SK-N-SH (cell line): ENCODE measurements at regions not wholly inside any gene's neighbourhood (a gene's known extent, or its start where the extent isn't known, plus 50 kb on each side); places are given as distances from the start of the nearest gene placed in this dataset.

Source experiments
- CTCF ChIP-seq: fragments of 200-600 bp; sonication (generic); IDR thresholded peaks from 2 replicates; pipeline ENCODE4 v1.6.1; 2017; ENCODE audit warnings: antibody characterized with exemption, mild to moderate bottlenecking, moderate library complexity
- EZH2phosphoT487 ChIP-seq: fragments of 200-600 bp; sonication (generic); IDR thresholded peaks from 2 replicates; pipeline ENCODE4 v1.6.1; 2017; ENCODE audit warnings: low read depth, mixed run types, mild to moderate bottlenecking, antibody characterized with exemption, moderate library complexity, borderline replicate concordance
- FOSL2 ChIP-seq: IDR thresholded peaks from 2 replicates; pipeline ENCODE4 v1.4.0; 2012; ENCODE audit warnings: low read depth, mild to moderate bottlenecking, moderate library complexity, borderline replicate concordance
- JUND ChIP-seq: IDR thresholded peaks from 2 replicates; pipeline ENCODE4 v1.4.0; 2012
- MAX ChIP-seq: IDR thresholded peaks from 2 replicates; pipeline ENCODE4 v1.4.0; 2012; ENCODE audit warnings: low read depth
- POLR2AphosphoS5 ChIP-seq: IDR thresholded peaks from 2 replicates; pipeline ENCODE4 v1.6.1; 2012; ENCODE audit warnings: low read depth, low read length
- RAD21 ChIP-seq: IDR thresholded peaks from 2 replicates; pipeline ENCODE4 v1.6.1; 2012; ENCODE audit warnings: mild to moderate bottlenecking, low read length
- RFX5 ChIP-seq: IDR thresholded peaks from 2 replicates; pipeline ENCODE4 v1.6.1; 2012; ENCODE audit warnings: mild to moderate bottlenecking, improper control_type of control experiment, low read length
- RXRA ChIP-seq: IDR thresholded peaks from 2 replicates; pipeline ENCODE4 v1.4.0; 2012; ENCODE audit warnings: low read depth, mild to moderate bottlenecking, borderline replicate concordance
- SMC3 ChIP-seq: IDR thresholded peaks from 2 replicates; pipeline ENCODE4 v1.6.1; 2012; ENCODE audit warnings: low read depth, low read length, improper control_type of control experiment
- TAF1 ChIP-seq: IDR thresholded peaks from 2 replicates; pipeline ENCODE4 v1.6.1; 2012; ENCODE audit warnings: low read depth, mild to moderate bottlenecking, low read length, moderate library complexity, borderline replicate concordance
- TEAD4 ChIP-seq: IDR thresholded peaks from 2 replicates; pipeline ENCODE4 v1.4.0; 2012; ENCODE audit warnings: mild to moderate bottlenecking, borderline replicate concordance; ENCODE audit not compliant: insufficient read depth
- YY1 ChIP-seq: IDR thresholded peaks from 2 replicates; pipeline ENCODE4 v1.4.0; 2012; ENCODE audit warnings: low read depth, mild to moderate bottlenecking

GRCh38 chr4:132767901-132768300 lies 381.2 kb upstream of the PCDH10 start:
- TF ChIP-seq FOSL2: no peak
- TF ChIP-seq RAD21: no peak
- TF ChIP-seq CTCF: no peak
- TF ChIP-seq RFX5: no peak
- TF ChIP-seq YY1: no peak
- no peak for TF ChIP-seq RXRA
- TF ChIP-seq POLR2AphosphoS5: no peak
- no peak for TF ChIP-seq JUND
- no peak for TF ChIP-seq TAF1
- TF ChIP-seq EZH2phosphoT487: no peak
- TF ChIP-seq SMC3: no peak
- no peak for TF ChIP-seq TEAD4
- no peak for TF ChIP-seq MAX
